NB4 (cell line): ENCODE measurements at regions not wholly inside any gene's neighbourhood (a gene's known extent, or its start where the extent isn't known, plus 50 kb on each side); places are given as distances from the start of the nearest gene placed in this dataset.

Experiments used
- CTCF ChIP-seq: IDR thresholded peaks from one replicate; pipeline ENCODE4 v1.5.1; 2012; ENCODE audit warnings: low read depth, low read length
- MYC ChIP-seq: IDR thresholded peaks from 2 replicates; pipeline ENCODE4 v1.6.1; 2011; ENCODE audit warnings: low read depth, low read length

GRCh38 chr3:65169961-65170360, 482.2 kb upstream of the ADAMTS9 start:
- TF ChIP-seq CTCF (no peak), MYC (no peak)
